Tibial nerve (tissue), 4 donors: ENCODE measurements at regions not wholly inside any gene's neighbourhood (a gene's known extent, or its start where the extent isn't known, plus 50 kb on each side); places are given as distances from the start of the nearest gene placed in this dataset.
"Not testable (repeated sequence)": the region's sequence is repeated elsewhere in the genome, so short reads cannot be mapped to it uniquely, and the experiment has no call there.

Experiments
- DNase-seq, 2 donors: peaks; one replicate each; pipeline ENCODE4 v3.0.0-alpha.2; 2019; ENCODE audit warnings: low spot score in 2 of 2
- H3K27ac ChIP-seq, 4 donors: fragments of 200-600 bp; sonication (generic) in 3 of 4; one replicate each; pipeline ENCODE4 v1.5.1; 2017 to 2019; ENCODE audit warnings: mild to moderate bottlenecking in 1 of 4
- H3K27me3 ChIP-seq, 2 donors: fragments of 200-600 bp; sonication (generic) in 1 of 2; one replicate each; pipeline versions ENCODE4 v1.5.1 to v1.6.0; 2017 to 2019
- H3K36me3 ChIP-seq, 3 donors: fragments of 200-600 bp; sonication (generic); one replicate each; pipeline ENCODE4 v1.5.1; 2018 to 2019
- H3K4me1 ChIP-seq, 4 donors: fragments of 200-600 bp; sonication (generic) in 3 of 4; one replicate each; pipeline ENCODE4 v1.5.1; 2017 to 2019
- H3K4me3 ChIP-seq, 4 donors: fragments of 200-600 bp; sonication (generic) in 3 of 4; one replicate each; pipeline ENCODE4 v1.5.1; 2017 to 2019; ENCODE audit warnings: mild to moderate bottlenecking in 1 of 4, moderate library complexity in 1 of 4
- H3K9me3 ChIP-seq, 4 donors: fragments of 200-600 bp; sonication (generic) in 3 of 4; one replicate each; pipeline ENCODE4 v1.5.1; 2017 to 2019
- EP300 ChIP-seq, 2 donors: sonication (generic); formaldehyde crosslinking; IDR thresholded peaks; one replicate each; pipeline ENCODE4 v1.6.1; 2017; ENCODE audit warnings: antibody characterized with exemption in 2 of 2, mild to moderate bottlenecking in 1 of 2
- POLR2A ChIP-seq, 2 donors: fragments of 450-650 bp; IDR thresholded peaks; one replicate each; pipeline ENCODE4 v1.6.1; 2017; ENCODE audit warnings: antibody characterized with exemption in 2 of 2, mild to moderate bottlenecking in 2 of 2, moderate library complexity in 2 of 2
- WGBS, 2 donors: methylation state at CpG; one replicate each; pipeline ENCODE4 v1.1.5; 2018; 5-methylcytosine and 5-hydroxymethylcytosine counted together
- TF ChIP-seq, protein P1 (sequence below), 5 experiments: fragments of 200-600 bp in 3 of 5; fragments of 450-650 bp in 2 of 5; sonication (generic) in 3 of 5; IDR thresholded peaks; one replicate each; pipeline ENCODE4 v1.5.1; 2016 to 2019; ENCODE audit warnings: antibody characterized with exemption in 5 of 5, mild to moderate bottlenecking in 3 of 5, moderate library complexity in 2 of 5

- no peak for DNase-seq
- TF ChIP-seq, protein P1, sequence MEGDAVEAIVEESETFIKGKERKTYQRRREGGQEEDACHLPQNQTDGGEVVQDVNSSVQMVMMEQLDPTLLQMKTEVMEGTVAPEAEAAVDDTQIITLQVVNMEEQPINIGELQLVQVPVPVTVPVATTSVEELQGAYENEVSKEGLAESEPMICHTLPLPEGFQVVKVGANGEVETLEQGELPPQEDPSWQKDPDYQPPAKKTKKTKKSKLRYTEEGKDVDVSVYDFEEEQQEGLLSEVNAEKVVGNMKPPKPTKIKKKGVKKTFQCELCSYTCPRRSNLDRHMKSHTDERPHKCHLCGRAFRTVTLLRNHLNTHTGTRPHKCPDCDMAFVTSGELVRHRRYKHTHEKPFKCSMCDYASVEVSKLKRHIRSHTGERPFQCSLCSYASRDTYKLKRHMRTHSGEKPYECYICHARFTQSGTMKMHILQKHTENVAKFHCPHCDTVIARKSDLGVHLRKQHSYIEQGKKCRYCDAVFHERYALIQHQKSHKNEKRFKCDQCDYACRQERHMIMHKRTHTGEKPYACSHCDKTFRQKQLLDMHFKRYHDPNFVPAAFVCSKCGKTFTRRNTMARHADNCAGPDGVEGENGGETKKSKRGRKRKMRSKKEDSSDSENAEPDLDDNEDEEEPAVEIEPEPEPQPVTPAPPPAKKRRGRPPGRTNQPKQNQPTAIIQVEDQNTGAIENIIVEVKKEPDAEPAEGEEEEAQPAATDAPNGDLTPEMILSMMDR (IDR thresholded peaks at IDR 0.05): no peak
- no peak for TF ChIP-seq EP300 (IDR thresholded peaks at IDR 0.05)
- no peak for TF ChIP-seq POLR2A (IDR thresholded peaks at IDR 0.05)
- peaks cover 0 to 11% (median 0%) of the 10 kb centered on the region in 4 donors for H3K9me3 ChIP-seq
- H3K27me3 ChIP-seq: no peaks in the 10 kb centered on the region
- peaks cover 0 to 44% (median 0%) of the 10 kb centered on the region in 3 donors for H3K36me3 ChIP-seq
- peak overlapping the region in 1 of 4 donors; percentile 12 for H3K27ac ChIP-seq
- 90 to 100% methylated on average over 4 of the region's 4 CpGs for WGBS, 2 donors
- H3K4me3 ChIP-seq: no peak overlapping the region
- H3K4me1 ChIP-seq: no peaks in the 10 kb centered on the region
These were observed 62.3 kb upstream of the ACYP2 start for GRCh38 chr2:54052825-54053718.

DNA sequence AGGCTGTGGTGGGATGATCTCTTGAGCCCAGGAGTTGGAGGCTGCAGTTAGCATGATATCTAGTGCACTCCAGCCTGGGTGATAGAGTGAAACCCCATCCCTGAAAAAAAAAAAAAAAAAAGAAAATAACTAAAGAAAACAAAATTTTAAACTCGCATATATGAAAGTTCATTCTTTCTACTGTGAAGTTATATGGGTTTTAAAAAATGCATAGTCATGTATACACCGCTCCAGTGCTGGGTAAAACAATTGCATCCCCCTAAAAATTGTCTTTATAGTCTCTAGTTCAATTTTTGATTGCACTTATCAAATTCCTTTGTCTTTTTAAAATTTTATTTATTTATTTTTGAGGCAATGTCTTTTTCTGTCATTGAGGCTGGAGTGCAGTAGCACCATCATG is 65.0 kb upstream of the ACYP2 start:
- no peak overlapping the region for H3K4me3 ChIP-seq
- H3K36me3 ChIP-seq: peaks cover 0 to 40% (median 0%) of the 10 kb centered on the region in 3 donors
- no peaks in the 10 kb centered on the region for H3K4me1 ChIP-seq
- peaks cover 0 to 14% (median 0%) of the 10 kb centered on the region in 4 donors for H3K9me3 ChIP-seq
- H3K27me3 ChIP-seq: no peaks in the 10 kb centered on the region
- whole genome bisulfite sequencing, 2 donors: 91 to 94% methylated on average over 2 of the region's 2 CpGs
- no peak overlapping the region for H3K27ac ChIP-seq
- no peak for DNase-seq
- TF ChIP-seq POLR2A (IDR thresholded peaks at IDR 0.05) (no peak), EP300 (IDR thresholded peaks at IDR 0.05) (no peak)
- TF ChIP-seq, protein P1 (IDR thresholded peaks at IDR 0.05): no peak

GRCh38 chr2:54049365-54049764 is 66.0 kb upstream of the ACYP2 start:
- H3K27ac ChIP-seq: no peak overlapping the region

GRCh38 chr2:54048896-54049295 is 66.5 kb upstream of the ACYP2 start:
- H3K36me3 ChIP-seq: peaks cover 0 to 34% (median 0%) of the 10 kb centered on the region in 3 donors
- peaks cover 0 to 15% (median 0%) of the 10 kb centered on the region in 4 donors for H3K9me3 ChIP-seq
- WGBS, 2 donors: 90 to 91% methylated on average over 7 of the region's 7 CpGs
- not testable (repeated sequence) for DNase-seq, H3K4me1 ChIP-seq, H3K4me3 ChIP-seq, H3K27me3 ChIP-seq, H3K27ac ChIP-seq

More at GRCh38 chr2:54049365-54049764, 66.0 kb upstream of the ACYP2 start:
- WGBS, 2 donors: 79% methylated on average over 1 of the region's 1 CpG
- TF ChIP-seq, protein P1 (IDR thresholded peaks at IDR 0.05): no peak
- TF ChIP-seq POLR2A (IDR thresholded peaks at IDR 0.05) (no peak), EP300 (IDR thresholded peaks at IDR 0.05) (no peak)
- H3K4me3 ChIP-seq: no peak overlapping the region
- peaks cover 0 to 5% (median 1%) of the 10 kb centered on the region in 4 donors for H3K4me1 ChIP-seq
- H3K36me3 ChIP-seq: peaks cover 0 to 38% (median 0%) of the 10 kb centered on the region in 3 donors
- no peak for DNase-seq
- no peaks in the 10 kb centered on the region for H3K27me3 ChIP-seq
- H3K9me3 ChIP-seq: peaks cover 0 to 17% (median 0%) of the 10 kb centered on the region in 4 donors

DNA sequence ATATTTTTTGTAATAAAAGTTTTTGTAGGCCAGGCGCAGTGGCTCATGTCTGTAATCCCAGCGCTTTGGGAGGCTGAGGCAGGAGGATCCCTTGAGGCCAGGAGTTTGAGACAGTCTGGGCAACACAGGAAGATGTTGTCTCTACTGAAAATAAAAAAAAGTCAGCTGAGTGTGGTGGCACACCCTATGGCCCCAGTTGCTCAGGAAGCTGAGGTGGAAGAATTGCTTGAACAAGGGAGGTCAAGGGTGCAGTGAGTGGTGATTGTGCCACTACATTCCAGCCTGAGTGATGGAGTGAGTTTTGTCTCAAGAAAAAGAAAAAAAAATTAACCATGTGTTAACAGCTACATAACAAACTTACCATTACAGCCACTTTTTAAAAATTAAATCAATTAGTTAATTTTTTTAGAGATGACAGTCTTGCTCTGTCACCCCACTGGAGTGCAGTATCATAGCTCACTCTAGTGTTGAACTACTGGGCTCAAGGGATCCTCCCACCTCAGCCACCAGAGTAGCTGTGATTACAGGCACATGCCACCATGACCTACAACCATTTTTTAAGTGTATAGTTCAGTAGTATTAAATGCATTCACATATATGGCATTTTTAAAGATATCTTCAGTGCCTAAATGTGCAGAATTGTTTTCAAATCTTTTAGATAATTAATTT is 67.2 kb upstream of the ACYP2 start:
- Histone ChIP-seq H3K4me3 (no peak overlapping the region), H3K27me3 (no peaks in the 10 kb centered on the region), H3K36me3 (peaks cover 0 to 27% (median 0%) of the 10 kb centered on the region in 3 donors), H3K27ac (no peak overlapping the region), H3K4me1 (peaks cover 0 to 13% (median 4%) of the 10 kb centered on the region in 4 donors), H3K9me3 (peaks cover 0 to 9% (median 0%) of the 10 kb centered on the region in 4 donors)
- TF ChIP-seq POLR2A (IDR thresholded peaks at IDR 0.05) (no peak), EP300 (IDR thresholded peaks at IDR 0.05) (no peak)
- TF ChIP-seq, protein P1 (IDR thresholded peaks at IDR 0.05): no peak
- 96 to 98% methylated on average over 2 of the region's 2 CpGs for WGBS, 2 donors
- DNase-seq: no peak
